Progenitor cell of endocrine pancreas (in vitro differentiated cells): ENCODE measurements at regions not wholly inside any gene's neighbourhood (a gene's known extent, or its start where the extent isn't known, plus 50 kb on each side); places are given as distances from the start of the nearest gene placed in this dataset.

Source experiments
- DNase-seq: peaks from one replicate; pipeline ENCODE4 v3.0.0; 2021; ENCODE audit warnings: low spot score; ENCODE audit not compliant: unreplicated experiment
- H3K27ac Mint-ChIP-seq: 2 replicates; pipeline ENCODE4 v1.8.0; 2021; ENCODE audit warnings: mild to moderate bottlenecking, moderate library complexity, mixed read lengths
- H3K27me3 Mint-ChIP-seq: 2 replicates; pipeline ENCODE4 v1.8.0; 2021; ENCODE audit warnings: mixed read lengths
- H3K36me3 Mint-ChIP-seq: 2 replicates; pipeline ENCODE4 v1.8.0; 2022; ENCODE audit warnings: mixed read lengths; ENCODE audit not compliant: insufficient read depth
- H3K4me1 Mint-ChIP-seq: 2 replicates; pipeline ENCODE4 v1.8.0; 2021; ENCODE audit warnings: low read depth, mixed read lengths
- H3K4me3 Mint-ChIP-seq: 2 replicates; pipeline ENCODE4 v1.8.0; 2021; ENCODE audit warnings: low read depth, mild to moderate bottlenecking, moderate library complexity, mixed read lengths
- H3K9me3 Mint-ChIP-seq: 2 replicates; pipeline ENCODE4 v1.8.0; 2021; ENCODE audit warnings: low read depth, mixed read lengths
- TF ChIP-seq, protein P1 (sequence below): fragments of 200-600 bp; sonication (generic); IDR thresholded peaks from one replicate; pipeline ENCODE4 v1.5.0; 2021; ENCODE audit warnings: antibody characterized with exemption, mild to moderate bottlenecking; ENCODE audit not compliant: unreplicated experiment

DNA sequence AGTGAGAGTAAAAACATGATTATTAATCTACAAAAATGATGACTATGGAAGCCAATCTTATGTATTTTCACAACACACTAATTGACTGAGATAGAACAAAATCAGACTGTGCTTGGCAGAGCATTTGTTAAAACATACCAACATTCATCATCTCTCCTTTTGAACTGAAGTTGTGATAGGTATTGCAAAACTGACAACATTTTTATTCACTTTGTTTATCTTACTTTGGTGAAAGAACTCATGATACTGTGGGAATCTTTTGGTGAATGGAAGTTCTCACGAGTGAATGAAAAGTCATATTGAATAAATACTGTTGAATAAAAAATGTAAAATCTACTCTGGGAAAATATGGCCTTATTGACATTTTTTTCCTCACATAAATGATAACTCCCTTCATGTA, 1430.2 kb upstream of the PIK3C3 start:
- H3K27me3 Mint-ChIP-seq = no peaks in the 10 kb centered on the region
- H3K9me3 Mint-ChIP-seq = no peaks in the 10 kb centered on the region
- H3K27ac Mint-ChIP-seq = no peak overlapping the region
- no peaks in the 10 kb centered on the region for H3K4me1 Mint-ChIP-seq
- H3K36me3 Mint-ChIP-seq = no peaks in the 10 kb centered on the region
- H3K4me3 Mint-ChIP-seq = no peak overlapping the region
- no peak for DNase-seq
- TF ChIP-seq, protein P1, sequence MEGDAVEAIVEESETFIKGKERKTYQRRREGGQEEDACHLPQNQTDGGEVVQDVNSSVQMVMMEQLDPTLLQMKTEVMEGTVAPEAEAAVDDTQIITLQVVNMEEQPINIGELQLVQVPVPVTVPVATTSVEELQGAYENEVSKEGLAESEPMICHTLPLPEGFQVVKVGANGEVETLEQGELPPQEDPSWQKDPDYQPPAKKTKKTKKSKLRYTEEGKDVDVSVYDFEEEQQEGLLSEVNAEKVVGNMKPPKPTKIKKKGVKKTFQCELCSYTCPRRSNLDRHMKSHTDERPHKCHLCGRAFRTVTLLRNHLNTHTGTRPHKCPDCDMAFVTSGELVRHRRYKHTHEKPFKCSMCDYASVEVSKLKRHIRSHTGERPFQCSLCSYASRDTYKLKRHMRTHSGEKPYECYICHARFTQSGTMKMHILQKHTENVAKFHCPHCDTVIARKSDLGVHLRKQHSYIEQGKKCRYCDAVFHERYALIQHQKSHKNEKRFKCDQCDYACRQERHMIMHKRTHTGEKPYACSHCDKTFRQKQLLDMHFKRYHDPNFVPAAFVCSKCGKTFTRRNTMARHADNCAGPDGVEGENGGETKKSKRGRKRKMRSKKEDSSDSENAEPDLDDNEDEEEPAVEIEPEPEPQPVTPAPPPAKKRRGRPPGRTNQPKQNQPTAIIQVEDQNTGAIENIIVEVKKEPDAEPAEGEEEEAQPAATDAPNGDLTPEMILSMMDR = no peak

DNA sequence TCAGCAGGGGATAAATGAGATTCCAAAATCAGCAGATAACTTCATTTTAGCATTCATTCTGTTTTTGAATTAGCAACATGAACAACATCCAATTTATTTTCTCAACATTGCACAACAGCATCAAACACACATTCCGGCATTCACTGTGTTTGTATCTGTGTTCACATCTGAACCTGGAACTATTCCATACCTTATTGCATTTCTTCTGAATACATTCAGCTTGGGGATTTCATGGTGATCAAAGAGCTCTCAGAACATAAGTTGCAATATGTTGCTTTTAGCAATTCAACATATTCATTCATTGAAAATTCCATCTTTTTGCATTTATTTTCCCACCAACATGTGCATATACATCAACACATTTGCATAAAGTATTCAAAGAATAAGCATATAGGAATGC, 1431.7 kb upstream of the PIK3C3 start:
- Mint-ChIP-seq H3K36me3 (no peaks in the 10 kb centered on the region), H3K27ac (no peak overlapping the region), H3K4me3 (no peak overlapping the region), H3K9me3 (no peaks in the 10 kb centered on the region), H3K4me1 (no peaks in the 10 kb centered on the region), H3K27me3 (no peaks in the 10 kb centered on the region)
- DNase-seq = no peak
- TF ChIP-seq, protein P1 = no peak

DNA sequence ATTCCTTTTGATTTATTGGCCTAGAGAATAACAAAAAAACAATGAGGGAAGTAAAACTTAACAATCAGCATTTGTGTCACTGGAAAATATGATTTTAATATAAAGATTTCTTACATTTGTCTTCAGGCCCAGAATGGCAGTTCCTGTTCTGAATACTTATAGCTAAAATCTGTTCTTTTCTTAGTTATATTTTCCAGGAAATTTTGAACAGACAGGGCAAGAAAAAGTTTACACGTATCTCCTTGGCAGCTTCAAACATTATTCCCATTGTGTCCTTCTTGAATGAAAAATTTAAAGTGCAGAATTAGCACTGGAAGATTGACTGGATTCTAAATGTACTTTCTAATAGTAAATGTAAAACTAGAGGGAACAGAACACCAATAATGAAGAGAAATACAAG, 1454.0 kb upstream of the PIK3C3 start:
- Mint-ChIP-seq H3K4me1 (no peaks in the 10 kb centered on the region), H3K4me3 (no peak overlapping the region), H3K27me3 (no peaks in the 10 kb centered on the region), H3K27ac (no peak overlapping the region), H3K9me3 (no peaks in the 10 kb centered on the region), H3K36me3 (no peaks in the 10 kb centered on the region)
- TF ChIP-seq, protein P1 = no peak
- no peak for DNase-seq

DNA sequence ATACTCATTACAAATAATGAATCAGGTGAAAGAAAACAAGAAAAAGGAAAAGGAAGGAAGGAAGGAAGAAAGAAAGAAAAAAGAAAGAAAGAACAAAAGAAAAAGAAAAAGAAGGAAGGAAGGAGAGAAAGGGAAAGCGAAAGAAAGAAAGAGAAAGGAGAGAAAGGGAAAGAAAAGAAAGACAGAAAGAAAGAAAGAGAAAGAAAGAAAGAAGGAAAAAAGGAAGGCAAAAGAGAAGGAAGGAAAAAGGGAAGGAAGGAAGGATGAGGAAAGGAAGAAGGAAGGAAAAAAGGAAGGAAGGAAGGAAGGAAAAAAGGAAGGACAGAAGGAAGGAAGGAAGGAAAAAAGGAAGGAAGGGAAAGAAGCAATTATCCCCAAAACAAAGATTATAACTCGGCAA, 1460.4 kb upstream of the PIK3C3 start:
- Mint-ChIP-seq H3K9me3 (no peaks in the 10 kb centered on the region), H3K4me1 (no peaks in the 10 kb centered on the region), H3K27me3 (no peaks in the 10 kb centered on the region), H3K4me3 (no peak overlapping the region), H3K36me3 (no peaks in the 10 kb centered on the region), H3K27ac (no peak overlapping the region)
- DNase-seq = no peak
- TF ChIP-seq, protein P1 = no peak

DNA sequence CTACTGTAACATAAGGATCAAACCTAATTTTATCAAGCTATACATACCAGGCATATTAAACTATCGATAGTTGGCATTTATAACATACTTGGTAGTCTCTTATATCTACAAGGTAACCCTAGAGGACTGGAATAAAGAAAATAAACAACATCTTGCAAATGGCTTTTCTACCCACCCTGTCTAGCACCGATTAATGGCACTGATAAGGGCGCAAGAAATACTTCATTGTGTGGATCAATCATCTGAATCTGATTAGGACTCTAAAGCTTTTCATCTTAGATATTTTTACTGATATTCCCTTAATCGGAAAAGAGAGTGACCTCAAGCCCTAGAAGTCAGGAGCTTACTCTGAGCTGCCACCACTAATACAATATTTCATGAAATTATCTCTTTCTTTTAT, 1461.7 kb upstream of the PIK3C3 start:
- Mint-ChIP-seq H3K27me3 (no peaks in the 10 kb centered on the region), H3K4me1 (no peaks in the 10 kb centered on the region), H3K27ac (no peak overlapping the region), H3K36me3 (no peaks in the 10 kb centered on the region), H3K9me3 (no peaks in the 10 kb centered on the region), H3K4me3 (no peak overlapping the region)
- TF ChIP-seq, protein P1 = no peak
- DNase-seq = no peak

DNA sequence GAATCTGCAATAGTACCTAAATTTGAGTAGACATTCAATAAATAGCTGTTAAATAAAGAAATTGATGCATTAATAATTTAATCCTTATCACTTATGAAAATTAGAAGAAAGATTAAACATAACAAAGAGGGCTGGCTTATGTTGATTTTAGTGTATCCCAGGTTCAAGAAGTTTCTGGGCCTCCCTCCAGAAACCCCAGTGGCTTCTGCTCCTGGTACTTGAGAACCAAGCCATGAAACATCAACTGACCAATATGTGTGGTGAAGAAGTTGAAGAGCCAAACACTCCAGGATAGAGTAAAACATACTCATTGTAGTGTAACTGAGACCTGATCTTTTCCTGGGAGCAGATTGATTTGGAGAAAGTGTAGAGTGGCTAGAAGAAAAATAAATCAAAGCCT, 1465.7 kb upstream of the PIK3C3 start:
- Mint-ChIP-seq H3K4me1 (peaks cover 7% of the 10 kb centered on the region), H3K9me3 (no peaks in the 10 kb centered on the region), H3K36me3 (no peaks in the 10 kb centered on the region), H3K4me3 (no peak overlapping the region), H3K27ac (no peak overlapping the region), H3K27me3 (no peaks in the 10 kb centered on the region)
- DNase-seq = no peak
- TF ChIP-seq, protein P1 = no peak
